Karpas-422 (cell line): ENCODE measurements at regions not wholly inside any gene's neighbourhood (a gene's known extent, or its start where the extent isn't known, plus 50 kb on each side); places are given as distances from the start of the nearest gene placed in this dataset.

Experiments used
- DNase-seq: peaks from one replicate; pipeline ENCODE4 v3.0.0-alpha.2; 2015
- H2AFZ ChIP-seq: fragments of 200-600 bp; sonication (generic); 2 replicates; pipeline ENCODE4 v1.6.1; 2014; ENCODE audit warnings: antibody characterized with exemption, low read length, mixed read lengths
- H3K27ac ChIP-seq: fragments of 200-600 bp; sonication (generic); 2 replicates; pipeline ENCODE4 v1.5.1; 2014; ENCODE audit warnings: mild to moderate bottlenecking, low read length, moderate library complexity
- H3K27me3 ChIP-seq: fragments of 200-600 bp; sonication (generic); 2 replicates; pipeline ENCODE4 v1.6.1; 2014; ENCODE audit warnings: low read length, mixed read lengths
- H3K36me3 ChIP-seq: fragments of 200-600 bp; sonication (generic); 2 replicates; pipeline ENCODE4 v1.6.1; 2014; ENCODE audit warnings: low read length, mixed read lengths; ENCODE audit not compliant: insufficient read depth
- H3K4me1 ChIP-seq: fragments of 200-600 bp; sonication (generic); 2 replicates; pipeline ENCODE4 v1.6.1; 2014; ENCODE audit warnings: mild to moderate bottlenecking, low read length, mixed read lengths
- H3K4me2 ChIP-seq: fragments of 200-600 bp; sonication (generic); 2 replicates; pipeline ENCODE4 v1.6.1; 2014; ENCODE audit warnings: low read length, low read depth, mild to moderate bottlenecking; ENCODE audit not compliant: poor library complexity, severe bottlenecking
- H3K4me3 ChIP-seq: fragments of 200-600 bp; sonication (generic); 2 replicates; pipeline ENCODE4 v1.5.1; 2014; ENCODE audit warnings: mild to moderate bottlenecking, antibody characterized with exemption, low read length, mixed read lengths
- H3K79me2 ChIP-seq: fragments of 200-600 bp; sonication (generic); 2 replicates; pipeline ENCODE4 v1.6.1; 2014; ENCODE audit warnings: mild to moderate bottlenecking, low read length, mixed read lengths
- H3K9ac ChIP-seq: fragments of 200-600 bp; sonication (generic); 2 replicates; pipeline ENCODE4 v1.6.0; 2014; ENCODE audit warnings: low read length
- H3K9me2 ChIP-seq: fragments of 200-600 bp; sonication (generic), shearing (Covaris generic); replicated peaks from 2 replicates; pipeline ENCODE4 v1.6.0; 2014; ENCODE audit warnings: mild to moderate bottlenecking, low read length, moderate library complexity; ENCODE audit not compliant: insufficient read depth
- H3K9me3 ChIP-seq: fragments of 300-700, 200-600 bp; sonication (generic); 2 replicates; pipeline ENCODE4 v1.6.1; 2014; ENCODE audit warnings: low read length, mixed read lengths
- H4K20me1 ChIP-seq: fragments of 200-600 bp; sonication (generic); 2 replicates; pipeline ENCODE4 v1.6.1; 2014; ENCODE audit warnings: mild to moderate bottlenecking, antibody characterized with exemption, low read length, low read depth; ENCODE audit not compliant: insufficient read depth

DNA sequence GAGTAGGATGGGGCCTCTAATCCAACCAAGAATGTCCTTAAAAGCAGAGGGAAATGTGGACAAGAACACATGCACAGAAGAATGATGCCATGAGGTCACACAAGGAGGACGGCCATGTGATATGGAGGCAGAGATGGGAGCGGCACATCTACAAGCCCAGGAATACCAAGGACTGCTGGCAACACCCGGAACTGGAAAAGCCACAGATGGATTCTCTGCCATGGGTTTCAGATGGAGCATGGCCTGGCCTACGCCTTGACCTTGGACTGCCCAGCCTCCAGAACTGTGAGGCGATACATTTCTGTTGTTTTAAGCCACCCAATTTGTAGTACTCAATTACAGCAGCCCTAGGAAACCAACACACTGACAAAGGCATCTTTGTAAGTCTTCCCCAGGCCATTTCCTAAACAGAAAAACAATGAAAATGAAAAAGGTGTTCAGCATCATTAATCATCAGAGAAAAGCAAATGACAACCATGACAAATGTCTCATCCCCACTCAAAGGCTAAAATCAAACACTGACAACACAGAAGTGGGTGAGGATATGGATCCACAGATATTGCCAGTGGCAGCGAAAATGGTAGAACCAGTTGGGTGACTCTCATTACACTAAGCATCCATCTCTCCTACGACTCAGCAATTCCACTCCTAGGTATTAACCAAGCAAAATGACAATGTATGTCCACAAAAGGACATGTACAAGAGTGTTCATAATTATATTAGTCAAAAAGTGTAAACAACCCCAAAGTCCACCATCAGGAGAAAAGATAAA is 76.9 kb upstream of the CNEP1R1 start:
- no peaks in the 10 kb centered on the region for H3K4me1 ChIP-seq
- DNase-seq: no peak
- no peak overlapping the region for H3K4me3 ChIP-seq
- H4K20me1 ChIP-seq: no peaks in the 10 kb centered on the region
- no peak overlapping the region for H3K9ac ChIP-seq
- H3K4me2 ChIP-seq: no peak overlapping the region
- H3K9me2 ChIP-seq: no peaks in the 10 kb centered on the region
- no peaks in the 10 kb centered on the region for H3K79me2 ChIP-seq
- H3K27me3 ChIP-seq: no peaks in the 10 kb centered on the region
- H2AFZ ChIP-seq: no peak overlapping the region
- H3K27ac ChIP-seq: no peak overlapping the region
- no peaks in the 10 kb centered on the region for H3K9me3 ChIP-seq
- H3K36me3 ChIP-seq: no peaks in the 10 kb centered on the region

DNA sequence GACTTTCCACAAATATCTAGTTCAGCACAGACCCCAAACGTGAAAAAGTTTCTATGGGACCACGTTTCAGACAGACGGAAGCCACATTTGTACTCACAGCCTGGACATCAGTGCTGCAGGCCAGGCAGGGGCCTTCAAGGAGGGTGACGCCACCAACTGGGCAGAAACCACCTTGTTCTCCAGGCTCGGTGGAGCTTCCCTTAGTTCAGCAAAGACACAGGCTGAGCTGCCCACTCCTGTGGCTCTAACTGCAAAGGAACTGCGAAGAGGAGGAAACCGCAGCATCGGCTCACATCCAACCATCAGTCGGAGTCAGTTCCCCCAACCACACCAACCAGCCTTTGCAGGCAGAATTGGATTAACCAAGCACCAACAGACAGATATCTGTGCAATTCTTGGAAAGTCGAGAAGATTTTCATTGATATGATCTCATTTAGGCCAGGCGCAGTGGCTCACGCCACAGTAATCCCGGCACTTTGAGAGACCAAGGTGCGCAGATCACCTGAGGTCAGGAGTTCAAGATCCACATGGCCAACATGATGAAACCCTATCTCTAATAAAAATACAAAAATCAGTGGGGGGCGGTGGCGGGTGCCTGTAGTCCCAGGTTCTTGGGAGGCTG is 73.3 kb upstream of the CNEP1R1 start:
- Histone ChIP-seq H3K4me3 (no peak overlapping the region), H3K9me3 (no peaks in the 10 kb centered on the region), H3K9ac (no peak overlapping the region), H3K36me3 (no peaks in the 10 kb centered on the region), H3K4me1 (no peaks in the 10 kb centered on the region), H3K27me3 (no peaks in the 10 kb centered on the region), H3K27ac (no peak overlapping the region), H2AFZ (no peak overlapping the region), H4K20me1 (no peaks in the 10 kb centered on the region), H3K9me2 (no peaks in the 10 kb centered on the region), H3K4me2 (no peak overlapping the region), H3K79me2 (no peaks in the 10 kb centered on the region)
- DNase-seq: no peak

DNA sequence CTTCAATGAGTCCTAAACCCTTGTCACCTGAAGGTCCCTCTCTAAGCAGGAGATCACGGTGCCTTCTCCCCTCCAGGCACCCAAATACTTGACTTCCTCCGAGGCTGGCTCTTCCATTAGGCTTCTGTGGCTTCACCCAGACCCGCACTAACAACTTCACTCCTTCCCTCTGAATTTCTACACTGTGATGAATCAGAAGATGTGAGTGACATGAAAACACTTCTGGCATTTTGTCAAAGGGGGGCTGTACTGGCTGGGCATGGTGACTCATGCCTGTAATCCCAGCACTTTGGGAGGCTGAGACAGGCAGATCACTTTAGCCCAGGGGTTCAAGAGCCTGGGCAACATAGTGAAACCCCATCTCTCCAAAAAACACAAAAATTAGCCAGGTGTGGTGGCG is 72.6 kb upstream of the CNEP1R1 start:
- no peaks in the 10 kb centered on the region for H3K27me3 ChIP-seq
- H2AFZ ChIP-seq: no peak overlapping the region
- H3K79me2 ChIP-seq: no peaks in the 10 kb centered on the region
- H3K4me3 ChIP-seq: no peak overlapping the region
- no peaks in the 10 kb centered on the region for H3K4me1 ChIP-seq
- no peak overlapping the region for H3K27ac ChIP-seq
- H3K36me3 ChIP-seq: no peaks in the 10 kb centered on the region
- no peaks in the 10 kb centered on the region for H3K9me2 ChIP-seq
- H3K9me3 ChIP-seq: no peaks in the 10 kb centered on the region
- no peak overlapping the region for H3K4me2 ChIP-seq
- H4K20me1 ChIP-seq: no peaks in the 10 kb centered on the region
- H3K9ac ChIP-seq: no peak overlapping the region
- DNase-seq: no peak

DNA sequence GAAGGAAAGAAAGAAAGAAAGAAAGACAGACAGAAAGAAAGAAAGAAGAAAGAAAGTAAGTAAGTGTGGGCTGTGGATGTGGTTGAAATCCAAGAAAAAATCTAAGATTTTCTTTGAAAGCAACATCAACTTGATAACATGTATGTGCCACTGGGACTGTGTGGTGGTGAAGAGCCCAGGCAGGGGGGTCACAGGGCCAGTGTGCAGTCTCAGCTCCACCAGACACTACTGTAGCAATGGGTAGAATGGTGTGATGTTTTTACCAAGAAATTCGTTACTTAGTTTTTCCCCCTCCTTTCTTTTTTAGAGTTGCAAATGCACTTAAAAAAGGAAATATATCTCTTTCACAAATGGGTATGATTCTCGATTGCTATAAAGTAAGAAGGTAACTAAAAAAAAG is 71.9 kb upstream of the CNEP1R1 start:
- no peaks in the 10 kb centered on the region for H3K9me2 ChIP-seq
- no peak overlapping the region for H3K4me2 ChIP-seq
- H3K27me3 ChIP-seq: no peaks in the 10 kb centered on the region
- no peaks in the 10 kb centered on the region for H3K36me3 ChIP-seq
- no peak overlapping the region for H3K9ac ChIP-seq
- H3K27ac ChIP-seq: no peak overlapping the region
- H3K4me1 ChIP-seq: no peaks in the 10 kb centered on the region
- no peak for DNase-seq
- H4K20me1 ChIP-seq: no peaks in the 10 kb centered on the region
- no peaks in the 10 kb centered on the region for H3K9me3 ChIP-seq
- H3K4me3 ChIP-seq: no peak overlapping the region
- no peaks in the 10 kb centered on the region for H3K79me2 ChIP-seq
- H2AFZ ChIP-seq: no peak overlapping the region

DNA sequence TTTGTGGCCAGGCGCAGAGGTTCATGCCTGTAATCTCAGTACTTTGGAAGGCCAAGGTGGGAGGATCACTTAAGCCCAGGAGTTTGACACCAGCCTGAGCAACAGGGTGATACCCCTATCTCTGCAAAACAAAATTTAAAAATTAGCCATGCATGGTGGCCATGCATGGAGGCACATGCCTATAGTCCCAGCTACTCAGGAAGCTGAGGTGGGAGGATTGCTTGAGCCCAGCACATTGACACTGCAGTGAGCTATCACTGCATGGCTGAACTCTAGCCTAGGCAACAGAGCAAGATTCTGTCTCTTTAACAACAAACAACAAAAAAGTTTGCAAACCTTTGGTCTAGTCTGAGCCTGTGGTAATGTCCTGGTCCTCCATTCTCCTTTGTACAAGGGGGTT is 69.2 kb upstream of the CNEP1R1 start:
- no peaks in the 10 kb centered on the region for H4K20me1 ChIP-seq
- no peaks in the 10 kb centered on the region for H3K36me3 ChIP-seq
- no peaks in the 10 kb centered on the region for H3K79me2 ChIP-seq
- no peaks in the 10 kb centered on the region for H3K9me3 ChIP-seq
- no peak overlapping the region for H3K27ac ChIP-seq
- no peaks in the 10 kb centered on the region for H3K4me1 ChIP-seq
- no peak for DNase-seq
- H3K4me3 ChIP-seq: no peak overlapping the region
- H3K4me2 ChIP-seq: no peak overlapping the region
- no peak overlapping the region for H2AFZ ChIP-seq
- H3K9ac ChIP-seq: no peak overlapping the region
- H3K9me2 ChIP-seq: no peaks in the 10 kb centered on the region
- H3K27me3 ChIP-seq: no peaks in the 10 kb centered on the region

DNA sequence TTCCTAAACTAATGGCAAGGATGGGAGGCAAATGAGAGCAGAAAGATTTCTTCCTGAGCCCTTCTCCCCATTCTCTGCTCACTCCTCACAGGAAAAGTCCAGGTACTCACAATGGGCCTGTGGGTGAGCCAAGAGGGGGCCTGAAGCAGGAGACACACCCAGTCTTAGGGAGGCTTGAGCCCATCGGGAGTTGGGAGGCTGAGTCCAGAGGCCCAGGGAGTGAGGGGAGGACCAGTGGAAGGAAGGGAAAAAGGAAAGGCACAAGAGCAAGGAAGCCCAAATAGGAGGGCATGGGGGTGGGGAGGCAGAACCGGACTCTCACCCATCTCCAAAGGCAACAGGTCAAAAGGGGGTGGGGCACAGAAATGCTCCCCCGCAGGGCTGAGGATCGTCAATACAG is 68.1 kb upstream of the CNEP1R1 start:
- H3K27me3 ChIP-seq: no peaks in the 10 kb centered on the region
- H3K9ac ChIP-seq: no peak overlapping the region
- no peaks in the 10 kb centered on the region for H3K4me1 ChIP-seq
- H3K9me2 ChIP-seq: no peaks in the 10 kb centered on the region
- no peaks in the 10 kb centered on the region for H3K9me3 ChIP-seq
- DNase-seq: peak; percentile 26
- no peak overlapping the region for H3K27ac ChIP-seq
- no peaks in the 10 kb centered on the region for H3K36me3 ChIP-seq
- H4K20me1 ChIP-seq: no peaks in the 10 kb centered on the region
- H2AFZ ChIP-seq: no peak overlapping the region
- H3K4me2 ChIP-seq: no peak overlapping the region
- no peak overlapping the region for H3K4me3 ChIP-seq
- H3K79me2 ChIP-seq: no peaks in the 10 kb centered on the region

DNA sequence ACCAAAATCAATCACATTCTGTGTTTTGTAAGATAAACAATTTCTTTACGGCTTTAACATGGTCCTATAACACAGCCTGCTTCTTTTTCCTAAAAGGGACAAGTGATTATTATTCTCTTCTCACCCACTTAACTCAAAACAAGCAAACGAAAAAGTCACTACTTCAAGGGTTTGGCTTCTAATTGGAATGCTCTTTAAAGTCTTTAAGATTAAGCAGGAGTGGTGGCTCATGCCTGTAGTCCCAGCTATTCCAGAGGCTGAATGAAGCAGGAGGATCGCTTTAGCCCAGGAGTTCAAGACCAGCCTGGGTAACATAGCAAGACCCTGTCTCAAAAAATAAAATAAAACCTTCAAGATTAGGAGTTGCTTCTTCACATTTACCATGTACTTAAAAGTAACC is 66.6 kb upstream of the CNEP1R1 start:
- Histone ChIP-seq H3K9me3 (no peaks in the 10 kb centered on the region), H3K9me2 (no peaks in the 10 kb centered on the region), H2AFZ (no peak overlapping the region), H3K27me3 (no peaks in the 10 kb centered on the region), H3K9ac (no peak overlapping the region), H3K27ac (no peak overlapping the region), H3K4me1 (no peaks in the 10 kb centered on the region), H3K4me3 (no peak overlapping the region), H3K4me2 (no peak overlapping the region), H3K36me3 (no peaks in the 10 kb centered on the region), H4K20me1 (no peaks in the 10 kb centered on the region), H3K79me2 (no peaks in the 10 kb centered on the region)
- peak; percentile 34 for DNase-seq

DNA sequence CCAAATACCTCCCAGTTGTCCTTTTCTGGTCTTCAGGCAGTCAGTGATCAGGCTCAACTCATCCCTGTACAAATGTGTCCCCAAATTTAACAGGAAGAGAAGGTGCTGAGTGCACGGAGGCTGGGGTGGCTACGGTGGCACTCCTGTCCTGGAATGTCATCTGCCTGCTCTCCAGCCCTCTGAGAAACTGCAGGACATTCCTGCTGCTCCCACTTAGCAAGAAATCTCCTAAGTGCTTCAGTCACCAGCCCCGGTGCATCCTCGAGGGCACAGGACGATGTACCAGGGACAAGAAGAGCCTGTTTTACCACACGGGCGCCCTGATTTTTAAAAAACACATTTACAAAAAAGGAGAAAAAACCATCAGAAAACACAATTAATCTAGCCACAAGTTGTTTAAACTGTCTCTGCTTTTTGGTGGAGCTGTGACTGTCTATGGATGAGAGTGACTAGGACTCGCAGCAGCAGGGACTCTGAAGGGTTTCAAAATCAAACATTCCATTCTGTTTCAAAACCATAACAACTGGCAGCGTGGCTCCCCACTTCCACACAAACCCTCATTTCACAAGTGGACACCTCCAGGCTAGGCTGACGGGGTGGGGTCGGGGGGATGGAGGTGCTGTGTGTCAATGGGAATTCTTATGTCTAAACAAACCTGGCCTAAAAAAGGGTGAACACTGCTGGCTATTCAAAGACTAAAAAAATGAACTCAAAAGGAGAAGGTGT is 65.3 kb upstream of the CNEP1R1 start:
- no peak for DNase-seq
- H3K27ac ChIP-seq: no peak overlapping the region
- H2AFZ ChIP-seq: no peak overlapping the region
- H3K9me2 ChIP-seq: no peaks in the 10 kb centered on the region
- no peaks in the 10 kb centered on the region for H4K20me1 ChIP-seq
- no peak overlapping the region for H3K4me3 ChIP-seq
- H3K79me2 ChIP-seq: no peaks in the 10 kb centered on the region
- H3K9me3 ChIP-seq: no peaks in the 10 kb centered on the region
- no peak overlapping the region for H3K4me2 ChIP-seq
- H3K27me3 ChIP-seq: no peaks in the 10 kb centered on the region
- no peak overlapping the region for H3K9ac ChIP-seq
- H3K4me1 ChIP-seq: no peaks in the 10 kb centered on the region
- no peaks in the 10 kb centered on the region for H3K36me3 ChIP-seq
